ENCODE measurements at regions not wholly inside any gene's neighbourhood (a gene's known extent, or its start where the extent isn't known, plus 50 kb on each side); places are given as distances from the start of the nearest gene placed in this dataset.

- TF ChIP-seq CEBPB (IDR thresholded peaks at IDR 0.05; ENCODE audit: low read depth, low read length) (no peak), RAD21 (IDR thresholded peaks at IDR 0.05; ENCODE audit: low read length) (no peak), CTCF (conservative IDR thresholded peaks at IDR 0.05; ENCODE audit: low read depth, low read length) (no peak), POLR2A (IDR thresholded peaks at IDR 0.05; ENCODE audit: low read depth, low read length) (no peak), RFX5 (IDR thresholded peaks at IDR 0.05; ENCODE audit: low read depth, low read length) (no peak), USF2 (IDR thresholded peaks at IDR 0.05; ENCODE audit: low read depth, low read length) (no peak), ELK1 (IDR thresholded peaks at IDR 0.05; ENCODE audit: borderline replicate concordance, low read depth, low read length) (no peak), BHLHE40 (IDR thresholded peaks at IDR 0.05; ENCODE audit: low read depth, low read length) (no peak), RCOR1 (IDR thresholded peaks at IDR 0.05; ENCODE audit: insufficient replicate concordance, low read length) (no peak), MAZ (IDR thresholded peaks at IDR 0.05; ENCODE audit: borderline replicate concordance, low read depth, low read length) (no peak), FOS (IDR thresholded peaks at IDR 0.05; ENCODE audit: low read depth, low read length) (no peak), NFE2L2 (IDR thresholded peaks at IDR 0.05; ENCODE audit: low read depth, low read length) (no peak), MAFK (IDR thresholded peaks at IDR 0.05; ENCODE audit: low read depth, low read length) (no peak), CHD1 (IDR thresholded peaks at IDR 0.05; ENCODE audit: low read depth, low read length) (no peak)
Measured at GRCh38 chr5:104763216-104763615, 1200.6 kb upstream of the NUDT12 start.

All from IMR-90 (cell line).